MV-4-11 (cell line): ENCODE measurements at regions not wholly inside any gene's neighbourhood (a gene's known extent, or its start where the extent isn't known, plus 50 kb on each side); places are given as distances from the start of the nearest gene placed in this dataset.
A peak's percentile ranks its signal among the peaks of the same experiment; 100 is the strongest.

Experiments
- DNase-seq: peaks from one replicate; lab custom pipeline; 2025; lab: John Stamatoyannopoulos, UW

DNA sequence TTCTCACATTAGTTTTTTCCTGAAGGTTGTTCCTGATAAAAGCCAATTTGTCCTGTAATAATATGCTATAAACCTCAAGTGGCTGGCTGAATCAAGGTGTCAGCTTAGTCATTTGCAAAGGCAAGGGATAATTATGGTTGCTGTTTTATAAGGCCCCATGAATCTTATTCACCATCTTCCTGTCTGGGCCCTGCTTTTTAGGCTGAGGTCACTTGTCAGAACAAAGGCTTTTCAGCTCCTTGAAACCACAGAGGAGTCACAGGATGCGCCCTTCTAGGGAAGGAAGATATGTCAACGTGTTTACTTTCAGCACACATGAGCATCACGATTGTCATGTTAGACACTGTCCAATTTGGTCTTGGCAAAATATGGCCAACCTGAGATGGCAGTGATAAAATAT, 64.8 kb upstream of the NAA20 start:
- peak; percentile 2 for DNase-seq

DNA sequence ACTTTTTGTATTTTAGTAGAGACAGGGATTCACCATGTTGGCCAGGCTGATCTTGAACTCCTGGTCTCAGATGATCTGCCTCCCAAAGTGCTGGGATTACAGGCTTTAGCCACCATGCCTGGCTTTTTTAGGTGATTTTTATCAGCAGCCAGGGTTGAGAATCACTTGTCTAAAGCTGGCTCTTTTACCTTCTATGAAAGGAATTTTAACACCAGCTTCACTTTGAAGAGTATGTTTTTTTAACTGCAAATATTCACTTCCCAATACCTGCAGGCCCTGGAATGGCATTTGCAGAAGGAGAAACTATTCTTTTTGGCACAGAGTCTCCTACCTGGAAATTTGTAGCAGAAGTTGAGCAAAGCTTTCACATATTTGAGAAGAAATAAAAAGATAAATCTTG, 63.6 kb upstream of the NAA20 start:
- no peak for DNase-seq

DNA sequence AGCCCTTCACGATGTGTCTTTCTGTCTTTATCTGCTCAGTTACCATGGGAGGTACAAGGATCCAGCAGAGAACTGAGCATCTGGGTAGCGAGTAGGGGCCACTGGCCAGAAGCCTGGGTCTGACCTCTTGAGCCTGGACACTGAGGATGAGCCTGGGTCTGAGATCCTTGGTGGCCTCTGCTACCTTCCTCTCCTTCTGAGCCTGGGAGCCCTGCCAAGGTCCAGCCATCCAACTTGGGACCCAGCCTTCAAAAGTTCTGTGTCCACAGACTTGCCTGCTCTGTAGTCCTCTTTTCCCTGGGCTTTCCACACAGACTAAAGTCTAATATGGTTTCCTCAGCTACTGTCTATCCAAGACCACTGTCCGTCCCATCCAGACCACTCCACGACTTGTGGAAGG, 60.2 kb upstream of the NAA20 start:
- no peak for DNase-seq

DNA sequence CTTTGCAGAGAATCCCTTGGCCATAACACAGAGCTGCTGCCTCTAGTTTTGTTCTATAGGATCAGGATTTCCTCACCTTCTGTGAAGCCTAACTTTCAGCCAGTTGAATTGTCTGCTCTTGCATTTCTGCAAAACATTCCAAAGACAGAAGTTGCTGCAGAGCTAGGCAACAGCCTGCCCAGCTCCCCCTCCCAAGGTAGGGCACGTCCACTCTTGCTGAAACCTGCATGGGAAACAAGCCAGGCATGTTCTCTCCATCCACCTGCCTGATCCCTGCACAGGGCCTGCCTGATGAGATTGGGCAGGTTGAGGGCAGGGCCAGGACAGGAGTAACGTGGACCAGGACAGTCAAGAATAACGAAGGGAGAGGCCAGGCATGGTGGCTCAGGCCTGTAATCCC, 58.9 kb upstream of the NAA20 start:
- DNase-seq, result no peak

DNA sequence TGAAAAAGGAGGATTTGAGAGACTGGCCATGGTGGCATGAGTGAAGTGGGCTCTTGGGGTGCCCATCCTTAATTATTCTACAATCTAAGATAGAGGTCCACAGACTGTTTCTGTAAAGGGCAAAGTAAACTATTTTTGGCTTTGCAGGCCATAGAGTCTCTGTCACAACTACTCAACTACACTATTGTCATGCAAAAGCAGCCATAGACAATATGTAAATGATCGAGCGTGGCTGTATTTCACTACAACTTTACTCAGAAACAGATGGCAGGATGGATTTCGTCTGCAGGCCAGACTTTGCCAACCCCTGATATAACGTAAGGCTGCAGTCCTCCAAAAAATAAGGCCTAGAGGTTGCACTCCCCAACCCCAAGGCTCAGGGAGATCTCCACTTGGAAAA, 58.2 kb upstream of the NAA20 start:
- no peak for DNase-seq

DNA sequence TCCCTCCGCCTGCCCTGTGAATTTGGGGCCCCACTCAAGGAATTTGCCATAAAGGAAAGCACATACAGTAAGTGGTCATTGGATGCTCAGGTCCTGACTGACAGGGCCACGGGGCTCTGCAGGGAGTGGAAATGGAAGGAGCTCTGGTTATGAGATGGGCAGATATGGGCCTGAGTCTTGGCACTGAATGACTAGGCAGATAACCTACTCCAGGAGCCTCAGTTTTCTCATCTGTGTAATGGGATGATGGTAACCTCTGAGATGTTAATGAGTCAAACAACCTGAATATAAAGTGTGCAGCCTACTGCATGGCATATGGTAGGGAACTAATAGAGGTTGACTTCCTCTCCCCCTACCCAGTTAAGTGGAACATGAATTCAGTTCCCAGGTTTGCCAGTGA, 56.4 kb upstream of the NAA20 start:
- no peak for DNase-seq

DNA sequence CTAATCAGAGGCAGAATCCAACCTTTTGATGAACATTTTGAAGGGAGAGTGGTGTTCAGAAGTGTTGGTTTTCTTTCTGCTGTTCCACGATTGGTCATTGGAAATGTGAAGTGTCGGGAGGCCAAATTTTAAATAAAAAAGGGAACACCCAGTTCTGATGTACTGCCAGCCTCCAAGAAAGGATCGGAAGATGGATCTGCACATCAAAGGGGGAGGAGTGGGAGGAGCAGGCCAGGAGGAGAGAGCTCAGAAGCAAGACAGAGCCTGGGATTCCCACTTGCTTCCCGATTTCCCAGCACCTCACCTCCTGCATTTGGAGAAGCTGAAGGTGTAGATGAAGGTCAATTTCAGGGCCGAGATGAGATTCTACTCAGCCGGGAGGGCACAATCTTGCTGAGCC, 55.9 kb upstream of the NAA20 start:
- DNase-seq, result no peak

DNA sequence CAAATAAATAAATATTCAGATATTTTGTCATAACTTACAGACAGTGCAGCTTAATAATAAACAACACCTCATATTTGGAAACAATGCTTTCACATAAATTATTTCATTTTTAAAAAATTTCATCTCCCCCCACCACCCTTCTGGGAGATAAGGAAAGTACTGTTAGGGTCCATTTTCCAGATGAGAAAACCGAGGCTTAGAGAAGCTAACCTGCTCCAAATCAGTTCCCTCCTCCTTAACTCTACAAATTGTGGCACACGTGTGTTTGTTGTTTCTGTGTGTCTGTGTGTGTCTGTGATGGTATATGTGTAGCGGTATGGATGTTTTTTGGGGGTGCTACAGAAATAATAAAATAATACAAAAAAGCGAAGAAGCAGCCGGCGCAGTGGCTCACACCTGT, 54.2 kb upstream of the NAA20 start:
- no peak for DNase-seq

DNA sequence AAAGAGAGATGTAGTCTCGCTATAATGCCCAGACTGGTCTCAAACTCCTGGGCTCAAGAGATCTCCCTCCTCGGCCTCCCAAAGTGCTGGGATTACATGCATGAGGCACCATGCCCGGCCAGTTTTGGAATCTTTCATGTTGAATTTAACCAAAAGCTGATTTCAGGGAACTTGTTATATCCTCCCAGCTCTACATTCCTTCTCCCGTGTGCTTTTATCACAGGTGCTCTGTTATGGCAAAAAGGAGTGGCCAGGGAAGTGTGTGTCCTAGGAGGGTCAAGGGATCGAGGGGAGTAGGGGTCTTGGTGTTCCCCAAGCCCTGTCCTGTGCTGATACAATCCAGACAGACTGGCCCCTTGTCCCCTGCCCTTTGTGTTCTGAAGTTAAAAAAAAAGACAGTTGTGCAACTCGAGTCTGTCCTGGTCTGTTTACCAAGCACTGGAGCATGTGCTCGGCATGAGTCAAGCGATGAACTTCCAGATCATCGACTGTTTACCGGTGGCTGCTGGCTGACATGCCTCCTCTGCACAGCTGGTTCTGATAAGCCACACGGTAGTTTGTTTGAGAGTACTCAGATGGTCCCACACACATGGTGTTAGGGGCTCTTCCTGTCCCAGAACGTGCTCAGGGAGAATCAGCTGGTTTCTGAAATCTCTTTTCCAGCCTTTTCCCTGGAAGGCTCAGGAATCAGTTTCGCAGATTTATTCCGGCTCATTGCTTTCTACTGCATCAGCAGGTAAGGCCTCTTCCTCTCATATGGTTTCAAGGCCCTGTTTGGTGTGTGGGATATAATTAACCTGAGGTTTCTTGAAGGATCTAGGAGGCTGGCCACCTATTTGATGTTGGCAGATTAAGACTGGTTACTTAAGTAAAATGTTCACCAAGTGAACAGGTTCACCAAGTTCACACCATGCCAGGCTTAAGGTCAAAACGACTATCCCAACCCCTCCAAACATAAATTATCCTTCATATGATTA, 52.6 kb upstream of the NAA20 start:
- peak; percentile 71 for DNase-seq

DNA sequence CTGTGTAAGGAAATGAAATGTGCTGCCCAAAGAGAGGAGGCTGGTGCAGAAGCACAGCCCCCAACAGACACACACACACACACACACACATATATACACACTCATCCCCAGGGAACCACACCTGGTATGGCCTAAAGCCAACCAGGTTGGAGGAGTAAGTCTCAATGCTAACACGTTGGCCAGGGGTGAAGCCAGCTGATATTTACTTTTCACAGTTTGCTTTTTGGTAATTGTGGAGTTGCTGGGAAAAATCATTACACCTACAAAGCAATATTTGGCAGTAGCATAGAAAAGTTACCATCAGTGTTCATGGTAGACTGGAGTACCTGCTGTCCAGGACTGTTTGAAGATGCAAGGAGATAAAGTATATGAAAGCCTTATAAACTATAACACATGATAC, 50.3 kb upstream of the NAA20 start:
- DNase-seq, result no peak
